ENCODE measurements at regions not wholly inside any gene's neighbourhood (a gene's known extent, or its start where the extent isn't known, plus 50 kb on each side); places are given as distances from the start of the nearest gene placed in this dataset.

- TF ChIP-seq CTCF (IDR thresholded peaks at IDR 0.05; ENCODE audit: extremely low read depth in 1 of 2, insufficient read depth in 1 of 2, low read depth in 1 of 2, low read length in 2 of 2) (no peak), JUN (IDR thresholded peaks at IDR 0.05; ENCODE audit: borderline replicate concordance, insufficient read depth, insufficient read length, low read depth) (no peak), POLR2A (IDR thresholded peaks at IDR 0.05; ENCODE audit: low read depth, low read length) (no peak), POLR2AphosphoS5 (IDR thresholded peaks at IDR 0.05; ENCODE audit: insufficient read depth, low read depth, low read length) (no peak)
Observed at GRCh38 chr14:97626088-97626487, 828.9 kb downstream of the VRK1 start.
